ENCODE measurements at regions not wholly inside any gene's neighbourhood (a gene's known extent, or its start where the extent isn't known, plus 50 kb on each side); places are given as distances from the start of the nearest gene placed in this dataset.

DNA sequence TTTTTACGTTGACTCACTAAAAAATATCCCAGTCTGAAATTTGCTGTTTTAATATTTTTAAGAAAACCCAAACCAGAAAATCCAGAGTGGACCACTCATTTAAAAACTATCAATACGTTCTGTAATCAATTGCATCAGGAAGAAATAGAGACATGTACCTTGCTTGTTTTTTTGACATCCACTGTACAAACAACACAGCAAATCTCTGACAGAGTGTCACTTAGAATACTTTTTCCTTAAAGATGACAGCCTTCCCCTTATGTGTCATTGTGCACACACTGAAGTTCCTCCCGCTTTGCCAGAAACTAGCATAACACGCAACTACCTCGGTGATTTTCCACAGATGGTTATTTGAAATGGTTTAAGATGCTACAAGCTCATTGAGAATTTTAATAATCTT lies 321.7 kb upstream of the PFKP start:
- Mint-ChIP-seq H3K9me3 (no peaks in the 10 kb centered on the region), H3K4me1 (ENCODE audit: low read depth) (no peaks in the 10 kb centered on the region), H3K36me3 (ENCODE audit: insufficient read depth) (no peaks in the 10 kb centered on the region), H3K4me3 (no peak overlapping the region), H3K27me3 (ENCODE audit: low read depth) (peaks cover 10% of the 10 kb centered on the region)
- ATAC-seq: no peak
- DNase-seq: no peak

DNA sequence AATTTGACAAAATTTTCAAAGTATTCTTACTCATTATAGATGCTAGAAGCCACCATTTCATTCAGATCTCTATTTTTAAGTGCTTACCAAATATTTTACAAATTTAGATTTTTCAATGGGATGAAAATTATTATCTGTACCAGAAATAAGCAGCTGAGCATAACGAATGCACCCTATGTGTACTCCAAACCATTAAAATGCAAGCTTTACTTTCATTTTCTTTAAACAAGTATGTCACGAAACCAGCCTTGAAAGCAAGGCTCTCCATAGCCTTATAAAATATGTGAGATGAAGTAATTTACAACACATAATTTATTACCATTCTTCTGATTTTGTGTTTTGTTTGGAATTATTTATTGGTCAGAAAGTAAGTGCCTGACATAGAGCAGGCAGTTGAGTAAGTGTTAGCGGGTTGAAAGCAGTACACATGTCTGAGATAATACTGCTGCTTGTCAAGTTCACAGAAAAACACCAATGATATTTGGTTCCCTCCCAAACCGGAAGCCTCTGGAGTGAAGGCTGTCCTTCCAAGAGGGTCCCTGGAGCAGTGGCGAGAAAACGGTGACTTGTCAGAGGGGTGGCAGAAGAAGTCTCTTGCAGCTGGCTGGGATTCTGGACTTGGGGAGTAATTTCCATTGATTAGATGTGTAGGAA lies 322.7 kb upstream of the PFKP start:
- DNase-seq (no peak), ATAC-seq (no peak)
- H3K4me3 Mint-ChIP-seq: no peak overlapping the region
- H3K4me1 Mint-ChIP-seq (ENCODE audit: low read depth): no peaks in the 10 kb centered on the region
- H3K36me3 Mint-ChIP-seq (ENCODE audit: insufficient read depth): no peaks in the 10 kb centered on the region
- H3K9me3 Mint-ChIP-seq: no peaks in the 10 kb centered on the region
- peaks cover 9% of the 10 kb centered on the region for H3K27me3 Mint-ChIP-seq (ENCODE audit: low read depth)

DNA sequence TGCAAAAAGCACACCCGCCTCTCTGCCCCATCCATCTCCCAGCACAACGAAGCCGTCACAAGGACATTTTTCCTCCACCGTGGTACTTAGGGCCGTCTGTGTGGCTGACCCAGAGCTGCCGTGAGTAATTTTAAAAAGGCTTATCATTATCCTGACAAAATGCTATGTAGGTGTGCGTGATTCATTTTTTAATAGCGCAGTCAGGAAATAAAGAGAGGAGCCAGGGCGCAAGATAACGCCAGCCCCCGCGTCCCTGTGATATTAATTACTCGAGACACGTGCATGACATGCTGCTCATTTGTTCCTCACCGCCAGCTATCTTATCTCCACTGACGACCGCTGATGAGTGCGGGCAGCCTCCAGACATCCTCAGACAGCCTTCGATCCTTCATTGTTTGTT lies 332.7 kb upstream of the PFKP start:
- DNase-seq: no peak
- ATAC-seq: no peak
- no peaks in the 10 kb centered on the region for H3K36me3 Mint-ChIP-seq (ENCODE audit: insufficient read depth)
- peaks cover 10% of the 10 kb centered on the region for H3K27me3 Mint-ChIP-seq (ENCODE audit: low read depth)
- peaks cover 7% of the 10 kb centered on the region for H3K9me3 Mint-ChIP-seq
- no peak overlapping the region for H3K4me3 Mint-ChIP-seq
- no peaks in the 10 kb centered on the region for H3K4me1 Mint-ChIP-seq (ENCODE audit: low read depth)

GRCh38 chr10:2733278-2733963 lies 333.9 kb upstream of the PFKP start:
- peaks cover 7% of the 10 kb centered on the region for H3K9me3 Mint-ChIP-seq
- DNase-seq: no peak
- H3K4me3 Mint-ChIP-seq: no peak overlapping the region
- no peak for ATAC-seq
- H3K36me3 Mint-ChIP-seq (ENCODE audit: insufficient read depth): no peaks in the 10 kb centered on the region
- H3K4me1 Mint-ChIP-seq (ENCODE audit: low read depth): no peaks in the 10 kb centered on the region
- H3K27me3 Mint-ChIP-seq (ENCODE audit: low read depth): peaks cover 10% of the 10 kb centered on the region

DNA sequence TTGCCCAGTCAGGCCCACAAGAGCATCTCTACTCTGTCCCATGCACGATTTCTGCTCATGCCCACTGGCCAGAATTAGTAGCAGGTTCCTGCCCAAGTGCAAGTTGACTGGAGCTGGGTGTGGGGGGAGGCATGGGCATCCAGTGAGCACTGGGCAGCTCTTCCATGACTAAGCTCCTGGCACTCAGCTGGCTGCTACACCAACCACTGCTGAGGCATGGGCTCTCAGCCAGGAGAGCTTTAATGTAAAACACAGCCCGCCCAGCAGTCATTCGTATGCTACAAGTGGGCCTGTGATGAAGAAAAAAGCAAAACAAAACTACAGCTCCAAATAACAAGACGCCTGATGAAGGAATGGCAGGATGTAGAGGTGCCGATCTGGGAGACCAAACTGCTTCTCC lies 335.4 kb upstream of the PFKP start:
- Mint-ChIP-seq H3K36me3 (ENCODE audit: insufficient read depth) (no peaks in the 10 kb centered on the region), H3K9me3 (peaks cover 7% of the 10 kb centered on the region), H3K4me1 (ENCODE audit: low read depth) (no peaks in the 10 kb centered on the region), H3K4me3 (no peak overlapping the region), H3K27me3 (ENCODE audit: low read depth) (peaks cover 10% of the 10 kb centered on the region)
- no peak for DNase-seq
- no peak for ATAC-seq

GRCh38 chr10:2729197-2729596 lies 338.2 kb upstream of the PFKP start:
- ATAC-seq (no peak), DNase-seq (no peak)
- Mint-ChIP-seq H3K36me3 (ENCODE audit: insufficient read depth) (no peaks in the 10 kb centered on the region), H3K9me3 (peaks cover 7% of the 10 kb centered on the region), H3K27me3 (ENCODE audit: low read depth) (peaks cover 3% of the 10 kb centered on the region), H3K4me3 (no peak overlapping the region), H3K4me1 (ENCODE audit: low read depth) (no peaks in the 10 kb centered on the region)

- no peak for DNase-seq
- no peak for ATAC-seq
- no peak overlapping the region for H3K4me3 Mint-ChIP-seq
- no peaks in the 10 kb centered on the region for H3K36me3 Mint-ChIP-seq (ENCODE audit: insufficient read depth)
- no peaks in the 10 kb centered on the region for H3K4me1 Mint-ChIP-seq (ENCODE audit: low read depth)
- H3K9me3 Mint-ChIP-seq: peaks cover 7% of the 10 kb centered on the region
- peaks cover 3% of the 10 kb centered on the region for H3K27me3 Mint-ChIP-seq (ENCODE audit: low read depth)
Observed at GRCh38 chr10:2728087-2728486, 339.3 kb upstream of the PFKP start.

DNA sequence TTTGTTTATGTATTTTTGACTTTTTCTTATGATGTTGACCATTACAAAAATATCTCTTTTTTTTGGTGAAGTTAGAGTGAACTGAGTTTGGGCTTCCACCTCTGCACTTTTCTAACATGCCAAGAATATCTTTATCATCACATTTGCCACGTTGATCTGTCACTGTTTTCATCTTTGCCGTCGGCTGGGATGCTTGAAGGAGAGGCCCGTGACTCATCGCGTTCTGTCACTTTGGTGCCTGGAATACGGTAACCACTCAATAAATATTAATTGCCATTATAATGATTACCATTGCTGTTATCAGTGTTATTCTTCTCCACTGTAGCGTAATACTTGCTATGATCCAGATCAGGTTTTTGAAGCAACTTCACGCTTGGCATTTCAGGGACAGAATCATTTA lies 350.8 kb upstream of the PFKP start:
- Mint-ChIP-seq H3K4me3 (no peak overlapping the region), H3K4me1 (ENCODE audit: low read depth) (no peaks in the 10 kb centered on the region), H3K9me3 (peaks cover under 1% of the 10 kb centered on the region), H3K27me3 (ENCODE audit: low read depth) (peaks cover 4% of the 10 kb centered on the region), H3K36me3 (ENCODE audit: insufficient read depth) (no peaks in the 10 kb centered on the region)
- ATAC-seq (no peak), DNase-seq (no peak)

DNA sequence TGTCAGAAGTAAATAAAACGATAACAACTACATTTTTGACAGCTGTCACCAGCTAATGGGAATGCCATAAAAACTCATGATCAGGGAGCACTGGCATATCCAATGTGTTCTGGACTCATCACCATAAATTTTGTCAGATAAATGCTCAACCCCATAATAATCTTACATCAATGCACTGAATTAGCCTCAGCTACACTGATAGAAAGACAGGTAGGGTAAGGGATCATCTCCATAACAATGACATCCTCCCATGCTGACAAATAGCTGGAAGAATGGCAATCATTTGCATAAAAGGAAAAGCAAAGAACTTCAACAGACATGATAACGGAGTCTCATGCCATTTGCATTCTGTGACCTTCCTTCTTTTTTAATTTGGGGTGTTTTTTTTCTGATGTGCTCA lies 352.8 kb upstream of the PFKP start:
- Mint-ChIP-seq H3K36me3 (ENCODE audit: insufficient read depth) (no peaks in the 10 kb centered on the region), H3K4me1 (ENCODE audit: low read depth) (no peaks in the 10 kb centered on the region), H3K27me3 (ENCODE audit: low read depth) (peaks cover 7% of the 10 kb centered on the region), H3K4me3 (no peak overlapping the region), H3K9me3 (peaks cover 6% of the 10 kb centered on the region)
- ATAC-seq: no peak
- DNase-seq: no peak

- Mint-ChIP-seq H3K36me3 (ENCODE audit: insufficient read depth) (no peaks in the 10 kb centered on the region), H3K27me3 (ENCODE audit: low read depth) (no peaks in the 10 kb centered on the region), H3K9me3 (no peaks in the 10 kb centered on the region), H3K4me1 (ENCODE audit: low read depth) (no peaks in the 10 kb centered on the region), H3K4me3 (no peak overlapping the region)
- no peak for DNase-seq
- ATAC-seq: no peak
Observed at GRCh38 chr10:2703953-2704352, 363.4 kb upstream of the PFKP start.

- H3K4me1 Mint-ChIP-seq (ENCODE audit: low read depth): no peaks in the 10 kb centered on the region
- H3K9me3 Mint-ChIP-seq: no peaks in the 10 kb centered on the region
- DNase-seq: no peak
- H3K27me3 Mint-ChIP-seq (ENCODE audit: low read depth): peaks cover 3% of the 10 kb centered on the region
- no peaks in the 10 kb centered on the region for H3K36me3 Mint-ChIP-seq (ENCODE audit: insufficient read depth)
- H3K4me3 Mint-ChIP-seq: no peak overlapping the region
- no peak for ATAC-seq
Observed at GRCh38 chr10:2701802-2702201, 365.5 kb upstream of the PFKP start.

- H3K4me3 Mint-ChIP-seq: no peak overlapping the region
- no peaks in the 10 kb centered on the region for H3K9me3 Mint-ChIP-seq
- DNase-seq (no peak), ATAC-seq (no peak)
- H3K4me1 Mint-ChIP-seq (ENCODE audit: low read depth): no peaks in the 10 kb centered on the region
- no peaks in the 10 kb centered on the region for H3K36me3 Mint-ChIP-seq (ENCODE audit: insufficient read depth)
- H3K27me3 Mint-ChIP-seq (ENCODE audit: low read depth): peaks cover 3% of the 10 kb centered on the region
Observed at GRCh38 chr10:2700626-2701305, 366.6 kb upstream of the PFKP start.

DNA sequence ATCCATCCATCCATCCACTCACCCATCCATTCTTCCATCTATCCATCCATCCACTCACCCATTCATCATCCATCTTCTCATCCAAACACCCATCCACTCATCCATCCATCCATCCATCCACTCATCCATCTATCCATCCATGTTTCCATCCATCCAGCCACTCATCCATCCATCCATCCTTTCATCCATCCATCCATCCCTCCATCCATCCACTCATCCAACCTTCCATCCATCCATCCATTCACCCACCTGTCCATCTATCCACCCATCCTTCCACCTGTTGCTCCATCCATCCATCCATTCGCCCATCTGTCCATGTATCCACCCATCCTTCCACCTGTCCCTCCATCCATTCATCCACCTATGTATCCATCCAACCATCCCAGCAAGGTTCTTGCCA lies 378.4 kb upstream of the PFKP start:
- DNase-seq: no peak

DNA sequence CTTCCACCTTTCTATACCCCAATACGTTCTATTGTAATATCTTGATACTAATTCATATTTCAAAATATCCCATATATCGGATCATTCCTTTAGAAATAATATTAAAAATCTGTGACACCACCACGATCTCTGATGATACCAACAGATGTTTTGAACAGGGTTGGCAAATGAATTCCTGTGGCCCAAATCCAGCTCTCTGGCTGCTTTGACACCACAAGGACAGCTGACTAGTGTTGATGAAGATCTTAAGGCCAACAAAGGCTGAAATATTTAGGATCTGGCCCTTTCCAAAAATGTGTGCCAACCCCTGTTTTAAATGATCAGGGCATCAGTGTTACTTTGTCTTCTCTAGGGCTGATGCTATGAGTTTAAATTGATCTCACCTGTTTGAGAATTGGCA lies 380.7 kb upstream of the PFKP start:
- Mint-ChIP-seq H3K4me3 (no peak overlapping the region), H3K9me3 (no peaks in the 10 kb centered on the region), H3K4me1 (ENCODE audit: low read depth) (no peaks in the 10 kb centered on the region), H3K27me3 (ENCODE audit: low read depth) (peaks cover 3% of the 10 kb centered on the region), H3K36me3 (ENCODE audit: insufficient read depth) (no peaks in the 10 kb centered on the region)
- ATAC-seq (no peak), DNase-seq (no peak)

More for the DNA sequence above, 378.4 kb upstream of the PFKP start:
- Mint-ChIP-seq H3K4me3 (no peak overlapping the region), H3K9me3 (no peaks in the 10 kb centered on the region), H3K36me3 (ENCODE audit: insufficient read depth) (no peaks in the 10 kb centered on the region), H3K27me3 (ENCODE audit: low read depth) (no peaks in the 10 kb centered on the region), H3K4me1 (ENCODE audit: low read depth) (no peaks in the 10 kb centered on the region)
- ATAC-seq: no peak

DNA sequence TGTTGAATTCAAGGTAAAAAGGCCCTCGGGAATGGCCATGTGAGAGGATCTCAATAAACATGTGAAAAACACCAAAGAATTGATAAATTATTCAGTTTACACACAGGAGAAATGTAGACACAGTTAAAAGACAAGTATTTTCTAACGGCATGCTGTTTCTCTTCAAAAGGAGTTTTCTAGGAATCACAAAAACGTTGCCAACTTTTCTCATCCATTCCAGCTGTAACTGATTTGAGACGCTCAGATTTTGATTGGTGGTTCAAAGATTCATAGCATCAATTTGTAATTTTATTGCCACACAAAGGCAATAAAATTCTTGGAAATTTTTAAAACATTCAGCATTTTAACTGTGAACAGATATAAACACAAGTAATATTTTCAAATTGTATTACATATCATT lies 384.9 kb upstream of the PFKP start:
- Mint-ChIP-seq H3K27me3 (ENCODE audit: low read depth) (peaks cover 12% of the 10 kb centered on the region), H3K4me3 (no peak overlapping the region), H3K36me3 (ENCODE audit: insufficient read depth) (no peaks in the 10 kb centered on the region), H3K9me3 (no peaks in the 10 kb centered on the region), H3K4me1 (ENCODE audit: low read depth) (no peaks in the 10 kb centered on the region)
- no peak for DNase-seq
- no peak for ATAC-seq

Data from activated T-cell treated with anti-CD3 and anti-CD28 coated beads, Interleukin-2, amount 50 U/mL, for 4 hours (primary cell).